PFSK-1 (cell line): ENCODE measurements at regions not wholly inside any gene's neighbourhood (a gene's known extent, or its start where the extent isn't known, plus 50 kb on each side); places are given as distances from the start of the nearest gene placed in this dataset.

Experiments used
- FOXP2 ChIP-seq: optimal IDR thresholded peaks from 2 replicates; pipeline ENCODE3; 2011; ENCODE audit warnings: borderline replicate concordance, control low read depth, inconsistent platforms; ENCODE audit not compliant: insufficient read depth; ENCODE audit errors: extremely low read length, extremely low read depth
- POLR2AphosphoS5 ChIP-seq: IDR thresholded peaks from 2 replicates; pipeline ENCODE4 v1.6.1; 2012; ENCODE audit warnings: low read depth, mild to moderate bottlenecking, control low read depth, low read length, moderate library complexity
- REST ChIP-seq, 2 experiments: IDR thresholded peaks; 2 replicates each; pipeline versions ENCODE4 v1.6.1 to v1.8.0; 2011 to 2012; ENCODE audit warnings: low read depth in 2 of 2, low read length in 2 of 2, control low read depth in 1 of 2, inconsistent platforms in 1 of 2, mild to moderate bottlenecking in 1 of 2, moderate library complexity in 1 of 2; ENCODE audit not compliant: insufficient read depth in 1 of 2
- SIN3A ChIP-seq: IDR thresholded peaks from 2 replicates; pipeline ENCODE4 v1.6.1; 2012; ENCODE audit warnings: mild to moderate bottlenecking, low read length, moderate library complexity, borderline replicate concordance; ENCODE audit not compliant: insufficient read depth
- TAF1 ChIP-seq: IDR thresholded peaks from 2 replicates; pipeline ENCODE4 v1.6.1; 2012; ENCODE audit warnings: low read length, control low read depth, borderline replicate concordance; ENCODE audit not compliant: insufficient read depth

GRCh38 chr9:7549249-7549648 is 250.3 kb downstream of the DMAC1 start:
- no peak for TF ChIP-seq SIN3A
- TF ChIP-seq POLR2AphosphoS5, result no peak
- TF ChIP-seq TAF1, result no peak
- no peak for TF ChIP-seq REST (IDR thresholded peaks at IDR 0.05; ENCODE audit: insufficient read depth in 1 of 2, low read depth in 2 of 2, low read length in 2 of 2)
- TF ChIP-seq FOXP2, result no peak

GRCh38 chr9:7546261-7546660 is 253.3 kb downstream of the DMAC1 start:
- TF ChIP-seq TAF1 (no peak), REST (IDR thresholded peaks at IDR 0.05; ENCODE audit: insufficient read depth in 1 of 2, low read depth in 2 of 2, low read length in 2 of 2) (no peak), POLR2AphosphoS5 (no peak), FOXP2 (no peak), SIN3A (no peak)

GRCh38 chr9:7545371-7546165 is 254.0 kb downstream of the DMAC1 start:
- TF ChIP-seq TAF1 (no peak), POLR2AphosphoS5 (no peak), REST (IDR thresholded peaks at IDR 0.05; ENCODE audit: insufficient read depth in 1 of 2, low read depth in 2 of 2, low read length in 2 of 2) (no peak), FOXP2 (no peak), SIN3A (no peak)

GRCh38 chr9:7542693-7543092 is 256.9 kb downstream of the DMAC1 start:
- no peak for TF ChIP-seq TAF1

- TF ChIP-seq POLR2AphosphoS5 (no peak), REST (IDR thresholded peaks at IDR 0.05; ENCODE audit: insufficient read depth in 1 of 2, low read depth in 2 of 2, low read length in 2 of 2) (no peak), TAF1 (no peak), SIN3A (no peak), FOXP2 (no peak)
Measured at GRCh38 chr9:7542126-7542525, 257.5 kb downstream of the DMAC1 start.
